Natural killer cell (primary cell): ENCODE measurements at regions not wholly inside any gene's neighbourhood (a gene's known extent, or its start where the extent isn't known, plus 50 kb on each side); places are given as distances from the start of the nearest gene placed in this dataset.
A peak's percentile ranks its signal among the peaks of the same experiment; 100 is the strongest.
"Not testable (repeated sequence)": the region's sequence is repeated elsewhere in the genome, so short reads cannot be mapped to it uniquely, and the experiment has no call there.

Source experiments
- ATAC-seq, 3 donors: fragments of 150-1000 bp in 2 of 3; fragments of 200-7000 bp in 1 of 3; cut with Tn5 transposase; 1 replicate in 1 of 3; 2 replicates in 2 of 3; pipeline ENCODE4 v1.10.0; 2021; ENCODE audit warnings: mild to moderate bottlenecking in 2 of 3, moderate library complexity in 2 of 3
- DNase-seq, 2 donors: peaks; one replicate each; pipeline versions ENCODE4 v3.0.0 to v3.0.0-alpha.2; 2013 to 2021; ENCODE audit warnings: mixed read lengths in 1 of 2
- H3K27ac ChIP-seq: one replicate; pipeline ENCODE4 v1.5.1; 2013; ENCODE audit warnings: mild to moderate bottlenecking, low read length
- H3K27me3 ChIP-seq: one replicate; pipeline ENCODE4 v1.6.1; 2013; ENCODE audit warnings: low read length; ENCODE audit not compliant: control insufficient read depth, insufficient read depth
- H3K36me3 ChIP-seq: one replicate; pipeline ENCODE4 v1.6.1; 2013; ENCODE audit warnings: low read length; ENCODE audit not compliant: control insufficient read depth, insufficient read depth
- H3K4me1 ChIP-seq: one replicate; pipeline ENCODE4 v1.6.1; 2013; ENCODE audit warnings: low read length; ENCODE audit not compliant: control insufficient read depth, insufficient read depth
- H3K4me3 ChIP-seq: one replicate; pipeline ENCODE4 v1.5.1; 2013; ENCODE audit warnings: low read length
- H3K9me3 ChIP-seq: one replicate; pipeline ENCODE4 v1.6.1; 2013; ENCODE audit warnings: low read length; ENCODE audit not compliant: control insufficient read depth, insufficient read depth
- H3K27ac Mint-ChIP-seq, 2 donors: one replicate each; pipeline ENCODE4 v1.8.0; 2022; ENCODE audit warnings: mild to moderate bottlenecking in 2 of 2, mixed read lengths in 2 of 2, moderate library complexity in 1 of 2
- H3K27me3 Mint-ChIP-seq, 2 donors: one replicate each; pipeline ENCODE4 v1.8.0; 2022; ENCODE audit warnings: low read depth in 2 of 2, mixed read lengths in 2 of 2
- H3K36me3 Mint-ChIP-seq: one replicate; pipeline ENCODE4 v1.8.0; 2022; ENCODE audit warnings: mixed read lengths
- H3K4me1 Mint-ChIP-seq, 2 donors: one replicate each; pipeline ENCODE4 v1.8.0; 2022; ENCODE audit warnings: mixed read lengths in 2 of 2
- H3K4me3 Mint-ChIP-seq: one replicate; pipeline ENCODE4 v1.8.0; 2022; ENCODE audit warnings: mild to moderate bottlenecking, moderate library complexity, mixed read lengths
- H3K9me3 Mint-ChIP-seq, 2 donors: one replicate each; pipeline ENCODE4 v1.8.0; 2022; ENCODE audit warnings: mixed read lengths in 2 of 2
- CTCF ChIP-seq: fragments of 200-600 bp; IDR thresholded peaks from one replicate; pipeline ENCODE4 v1.8.0; 2022; ENCODE audit warnings: antibody characterized with exemption
- WGBS: methylation state at CpG from one replicate; pipeline ENCODE4 v1.1.7; 2013; ENCODE audit warnings: missing lambda C conversion rate; ENCODE audit not compliant: insufficient coverage; 5-methylcytosine and 5-hydroxymethylcytosine counted together
- intact Hi-C: fragments of 100-400 bp; cut with micrococcal nuclease; formaldehyde crosslinking; loops from one replicate; pipeline ENCODE4 v1.14.2; 2022

DNA sequence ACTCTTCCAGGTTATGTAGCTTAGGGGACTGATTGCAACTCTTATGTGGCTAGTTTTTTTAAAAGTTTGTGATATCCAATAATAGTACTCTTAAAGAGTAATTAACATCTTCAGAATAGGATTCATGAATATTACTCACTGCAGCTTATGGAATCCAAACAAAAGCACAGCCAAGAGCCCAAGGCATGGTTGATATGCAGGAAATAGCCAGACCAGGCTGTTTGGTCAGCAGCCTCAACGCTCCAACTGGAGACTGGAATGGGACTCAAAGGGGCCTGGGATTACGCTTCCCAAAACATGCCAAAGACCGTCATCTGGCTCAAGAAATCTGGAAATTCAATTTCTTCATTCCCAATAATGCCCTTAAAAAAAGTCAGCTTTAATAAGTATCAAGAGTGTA is 268.6 kb downstream of the SEC61B start:
- ATAC-seq, result no peak
- Histone ChIP-seq H3K4me1 (peaks cover 5% of the 10 kb centered on the region), H3K9me3 (no peaks in the 10 kb centered on the region), H3K4me3 (no peak overlapping the region), H3K27ac (no peak overlapping the region), H3K36me3 (no peaks in the 10 kb centered on the region), H3K27me3 (no peaks in the 10 kb centered on the region)
- DNase-seq, result no peak
- no peak for TF ChIP-seq CTCF
- WGBS, result 63% methylated on average over 3 of the region's 3 CpGs
- Mint-ChIP-seq H3K27me3 (peaks cover under 1 to 40% of the 10 kb centered on the region in 2 donors), H3K4me1 (peaks cover 13 to 16% of the 10 kb centered on the region in 2 donors), H3K4me3 (no peak overlapping the region), H3K9me3 (no peaks in the 10 kb centered on the region), H3K36me3 (no peaks in the 10 kb centered on the region), H3K27ac (no peak overlapping the region)
- intact Hi-C loops, result no loop called here

DNA sequence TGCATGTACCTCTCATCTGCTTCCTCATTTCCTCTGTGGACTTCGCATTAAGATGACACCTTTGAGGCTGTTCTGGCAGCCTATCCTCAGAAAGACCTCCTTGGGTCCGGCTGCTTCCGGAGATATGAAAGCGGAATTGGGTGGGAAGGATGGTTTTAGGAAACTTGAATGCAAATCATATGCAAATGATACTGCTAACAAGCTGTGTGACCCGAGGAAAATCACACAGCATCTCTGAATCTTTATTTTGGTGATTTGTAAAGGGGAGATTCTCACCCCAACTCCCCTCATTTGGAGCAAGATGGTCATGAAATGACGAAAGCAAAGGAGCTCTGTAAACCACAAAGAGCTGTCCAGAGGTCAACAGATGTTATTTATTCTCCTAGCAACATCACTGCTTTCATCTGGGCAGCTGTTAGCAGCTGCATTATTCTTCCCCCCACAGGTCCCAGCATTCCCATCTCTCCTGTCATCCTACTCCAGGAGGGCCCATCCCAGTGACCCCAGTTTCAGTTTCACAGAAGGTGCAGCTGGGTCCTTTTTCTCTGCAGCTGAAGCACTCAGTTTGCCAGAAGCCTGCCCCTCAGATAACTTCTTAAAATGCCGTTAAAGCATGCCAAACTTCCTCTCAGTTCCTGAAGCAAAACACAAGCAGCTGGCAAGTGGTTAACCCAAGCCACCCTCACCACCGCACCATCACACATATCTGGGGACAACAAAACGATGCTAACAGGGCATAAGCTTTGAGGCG is 269.5 kb downstream of the SEC61B start:
- Histone ChIP-seq H3K27me3 (no peaks in the 10 kb centered on the region), H3K4me3 (no peak overlapping the region), H3K36me3 (no peaks in the 10 kb centered on the region), H3K4me1 (peaks cover 5% of the 10 kb centered on the region), H3K9me3 (no peaks in the 10 kb centered on the region), H3K27ac (no peak overlapping the region)
- peak in 2 of 3 donors; percentile 31 to 57 for ATAC-seq
- no peak for DNase-seq
- intact Hi-C loops, result no loop called here
- no peaks in the 10 kb centered on the region for H3K36me3 Mint-ChIP-seq
- no peak for TF ChIP-seq CTCF
- peaks cover 13 to 16% of the 10 kb centered on the region in 2 donors for H3K4me1 Mint-ChIP-seq
- H3K27me3 Mint-ChIP-seq, result peaks cover 5 to 40% of the 10 kb centered on the region in 2 donors
- H3K27ac Mint-ChIP-seq, result no peak overlapping the region
- H3K9me3 Mint-ChIP-seq, result no peaks in the 10 kb centered on the region
- H3K4me3 Mint-ChIP-seq, result no peak overlapping the region
- WGBS, result 42% methylated on average over 9 of the region's 10 CpGs

DNA sequence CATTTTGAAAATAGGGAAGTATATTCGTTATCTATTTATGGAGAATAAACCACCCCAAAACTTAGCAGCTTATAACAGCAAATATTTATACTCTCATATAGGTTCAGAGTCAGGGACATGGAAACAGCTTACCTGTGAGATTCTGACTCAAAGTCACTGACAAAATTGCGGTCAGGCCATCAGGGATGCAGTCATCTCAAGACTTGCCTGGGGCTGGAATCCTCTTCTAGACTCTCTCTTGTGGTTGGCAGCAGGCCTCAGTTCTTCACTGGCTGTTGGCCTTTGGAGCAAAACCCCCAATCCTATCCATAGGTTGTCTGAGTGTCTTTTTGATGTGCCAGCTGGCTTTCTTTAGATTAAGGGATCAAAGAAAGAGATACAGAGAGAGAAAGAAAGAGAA is 275.6 kb downstream of the SEC61B start:
- Histone ChIP-seq H3K36me3 (no peaks in the 10 kb centered on the region), H3K27ac (no peak overlapping the region), H3K4me3 (no peak overlapping the region), H3K9me3 (no peaks in the 10 kb centered on the region), H3K27me3 (no peaks in the 10 kb centered on the region), H3K4me1 (no peaks in the 10 kb centered on the region)
- ATAC-seq (no peak), DNase-seq (no peak)
- Mint-ChIP-seq H3K27ac (no peak overlapping the region), H3K27me3 (peaks cover 11 to 26% of the 10 kb centered on the region in 2 donors), H3K9me3 (peaks cover 0 to 3% of the 10 kb centered on the region in 2 donors), H3K4me3 (no peak overlapping the region), H3K36me3 (no peaks in the 10 kb centered on the region), H3K4me1 (peaks cover 0 to 2% of the 10 kb centered on the region in 2 donors)
- WGBS, result 88% methylated on average over 1 of the region's 2 CpGs
- TF ChIP-seq CTCF, result no peak
- intact Hi-C loops, result no loop called here

DNA sequence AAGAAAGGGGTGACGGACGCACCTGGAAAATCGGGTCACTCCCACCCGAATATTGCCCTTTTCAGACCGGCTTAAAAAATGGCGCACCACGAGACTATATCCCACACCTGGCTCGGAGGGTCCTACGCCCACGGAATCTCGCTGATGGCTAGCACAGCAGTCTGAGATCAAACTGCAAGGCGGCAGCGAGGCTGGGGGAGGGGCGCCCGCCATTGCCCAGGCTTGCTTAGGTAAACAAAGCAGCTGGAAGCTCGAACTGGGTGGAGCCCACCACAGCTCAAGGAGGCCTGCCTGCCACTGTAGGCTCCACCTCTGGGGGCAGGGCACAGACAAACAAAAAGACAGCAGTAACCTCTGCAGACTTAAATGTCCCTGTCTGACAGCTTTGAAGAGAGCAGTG is 276.9 kb downstream of the SEC61B start:
- H3K9me3 ChIP-seq, intact Hi-C loops, H3K4me3 Mint-ChIP-seq, H3K4me1 Mint-ChIP-seq, H3K4me3 ChIP-seq, H3K27me3 ChIP-seq, H3K36me3 Mint-ChIP-seq, H3K4me1 ChIP-seq, ATAC-seq, H3K36me3 ChIP-seq, H3K9me3 Mint-ChIP-seq, H3K27ac Mint-ChIP-seq, H3K27ac ChIP-seq, DNase-seq: not testable (repeated sequence)
- 88% methylated on average over 10 of the region's 16 CpGs for WGBS
- peaks cover 11 to 26% of the 10 kb centered on the region in 2 donors for H3K27me3 Mint-ChIP-seq
